NCI-H1092 (cell line): ENCODE measurements at regions not wholly inside any gene's neighbourhood (a gene's known extent, or its start where the extent isn't known, plus 50 kb on each side); places are given as distances from the start of the nearest gene placed in this dataset.
A peak's percentile ranks its signal among the peaks of the same experiment; 100 is the strongest.

Source experiments
- DNase-seq: peaks from one replicate; lab custom pipeline; 2025; lab: John Stamatoyannopoulos, UW

GRCh38 chr4:23401572-23401971 is 488.3 kb downstream of the PPARGC1A start:
- no peak for DNase-seq

GRCh38 chr4:23392860-23393458 is 496.9 kb downstream of the PPARGC1A start:
- DNase-seq: no peak

GRCh38 chr4:23390246-23390645 is 499.6 kb downstream of the PPARGC1A start:
- DNase-seq: no peak

GRCh38 chr4:23388699-23389395 is 501.0 kb downstream of the PPARGC1A start:
- no peak for DNase-seq

- no peak for DNase-seq
These were observed 501.6 kb downstream of the PPARGC1A start for GRCh38 chr4:23388255-23388654.

GRCh38 chr4:23384741-23385140 is 505.1 kb downstream of the PPARGC1A start:
- no peak for DNase-seq

GRCh38 chr4:23382879-23383278 is 507.0 kb downstream of the PPARGC1A start:
- no peak for DNase-seq

- DNase-seq: no peak
These were observed 515.6 kb downstream of the PPARGC1A start for GRCh38 chr4:23374259-23374658.

- no peak for DNase-seq
These were observed 516.6 kb downstream of the PPARGC1A start for GRCh38 chr4:23373261-23373660.

- no peak for DNase-seq
These were observed 518.3 kb downstream of the PPARGC1A start for GRCh38 chr4:23371533-23371932.

GRCh38 chr4:23369331-23369730 is 520.5 kb downstream of the PPARGC1A start:
- no peak for DNase-seq

- peak; percentile 25 for DNase-seq
These were observed 521.7 kb downstream of the PPARGC1A start for GRCh38 chr4:23368081-23368697.

GRCh38 chr4:23366557-23366906 is 523.3 kb downstream of the PPARGC1A start:
- DNase-seq: no peak

GRCh38 chr4:23365871-23366556 is 523.8 kb downstream of the PPARGC1A start:
- DNase-seq: no peak

- no peak for DNase-seq
These were observed 524.8 kb downstream of the PPARGC1A start for GRCh38 chr4:23365086-23365485.

- no peak for DNase-seq
These were observed 525.7 kb downstream of the PPARGC1A start for GRCh38 chr4:23364167-23364566.

- no peak for DNase-seq
These were observed 528.4 kb downstream of the PPARGC1A start for GRCh38 chr4:23361453-23361852.

GRCh38 chr4:23360718-23361117 is 529.1 kb downstream of the PPARGC1A start:
- DNase-seq: no peak

- DNase-seq: no peak
These were observed 534.6 kb downstream of the PPARGC1A start for GRCh38 chr4:23355258-23355657.

GRCh38 chr4:23353200-23353599 is 536.6 kb downstream of the PPARGC1A start:
- DNase-seq: no peak

- no peak for DNase-seq
These were observed 540.9 kb downstream of the PPARGC1A start for GRCh38 chr4:23348789-23349498.

GRCh38 chr4:23337292-23337691 is 552.6 kb downstream of the PPARGC1A start:
- DNase-seq: no peak
